OCI-LY1 (cell line): ENCODE measurements at regions not wholly inside any gene's neighbourhood (a gene's known extent, or its start where the extent isn't known, plus 50 kb on each side); places are given as distances from the start of the nearest gene placed in this dataset.
A peak's percentile ranks its signal among the peaks of the same experiment; 100 is the strongest.

ENCODE experiments used
- H2AFZ ChIP-seq: fragments of 200-600 bp; sonication (generic), shearing (Covaris generic); 2 replicates; pipeline ENCODE4 v1.6.0; 2014; ENCODE audit warnings: antibody characterized with exemption, mild to moderate bottlenecking, low read length
- H3F3A ChIP-seq: fragments of 200-600 bp; sonication (generic), shearing (Covaris generic); 2 replicates; pipeline ENCODE4 v1.6.0; 2014; ENCODE audit warnings: mild to moderate bottlenecking, antibody characterized with exemption, low read length, moderate library complexity; ENCODE audit not compliant: insufficient read depth
- H3K27ac ChIP-seq: fragments of 200-600 bp; sonication (generic); 2 replicates; pipeline ENCODE4 v1.5.1; 2014; ENCODE audit warnings: low read length, mixed run types, mild to moderate bottlenecking, low read depth; ENCODE audit not compliant: poor library complexity, severe bottlenecking
- H3K27me3 ChIP-seq: fragments of 200-600 bp; sonication (generic); 2 replicates; pipeline ENCODE4 v1.6.0; 2014; ENCODE audit warnings: antibody characterized with exemption, mild to moderate bottlenecking, low read length, moderate library complexity; ENCODE audit not compliant: insufficient read depth
- H3K36me3 ChIP-seq: fragments of 200-600 bp; sonication (generic); 2 replicates; pipeline ENCODE4 v1.6.1; 2014; ENCODE audit warnings: mild to moderate bottlenecking, antibody characterized with exemption, low read length, moderate library complexity, mixed read lengths; ENCODE audit not compliant: insufficient read depth
- H3K4me1 ChIP-seq: fragments of 200-600 bp; sonication (generic); 2 replicates; pipeline ENCODE4 v1.5.1; 2014; ENCODE audit warnings: mild to moderate bottlenecking, low read length, moderate library complexity; ENCODE audit not compliant: insufficient read depth, severe bottlenecking
- H3K4me2 ChIP-seq: fragments of 200-600 bp; sonication (generic), shearing (Covaris generic); 2 replicates; pipeline ENCODE4 v1.6.1; 2014; ENCODE audit warnings: low read length
- H3K4me3 ChIP-seq: fragments of 200-600 bp; sonication (generic); 2 replicates; pipeline ENCODE4 v1.5.1; 2014; ENCODE audit warnings: low read length, low read depth, mild to moderate bottlenecking, mixed read lengths; ENCODE audit not compliant: poor library complexity, severe bottlenecking
- H3K79me2 ChIP-seq: fragments of 200-600 bp; shearing (Covaris generic); 2 replicates; pipeline ENCODE4 v1.6.1; 2016; ENCODE audit warnings: mixed run types, low read length, mixed read lengths; ENCODE audit not compliant: insufficient read depth
- H3K9ac ChIP-seq: fragments of 200-600 bp; sonication (generic), shearing (Covaris generic); 2 replicates; pipeline ENCODE4 v1.6.1; 2014; ENCODE audit warnings: mild to moderate bottlenecking, low read length, mixed read lengths
- H3K9me2 ChIP-seq: fragments of 200-600 bp; sonication (generic), shearing (Covaris generic); 2 replicates; pipeline ENCODE4 v1.6.1; 2014; ENCODE audit warnings: low read depth, mild to moderate bottlenecking, low read length, mixed read lengths
- H3K9me3 ChIP-seq: fragments of 200-600 bp; shearing (Covaris generic); 2 replicates; pipeline ENCODE4 v1.6.1; 2014; ENCODE audit warnings: low read length, mixed read lengths
- H4K20me1 ChIP-seq: fragments of 200-600 bp; sonication (generic), shearing (Covaris generic); 2 replicates; pipeline ENCODE4 v1.6.0; 2016; ENCODE audit warnings: mild to moderate bottlenecking, low read length; ENCODE audit not compliant: insufficient read depth
- EZH2 ChIP-seq: fragments of 200-600 bp; sonication (generic), shearing (Covaris generic); IDR thresholded peaks from 2 replicates; pipeline ENCODE4 v1.8.0; 2017; ENCODE audit warnings: borderline replicate concordance, mixed run types, mild to moderate bottlenecking, antibody characterized with exemption, low read length, moderate library complexity, mixed read lengths
- TF ChIP-seq, protein P1 (sequence below): fragments of 200-600 bp; sonication (generic), shearing (Covaris generic); IDR thresholded peaks from 2 replicates; pipeline ENCODE4 v1.5.1; 2017; ENCODE audit warnings: mild to moderate bottlenecking, antibody characterized with exemption, low read length, moderate library complexity, mixed read lengths

DNA sequence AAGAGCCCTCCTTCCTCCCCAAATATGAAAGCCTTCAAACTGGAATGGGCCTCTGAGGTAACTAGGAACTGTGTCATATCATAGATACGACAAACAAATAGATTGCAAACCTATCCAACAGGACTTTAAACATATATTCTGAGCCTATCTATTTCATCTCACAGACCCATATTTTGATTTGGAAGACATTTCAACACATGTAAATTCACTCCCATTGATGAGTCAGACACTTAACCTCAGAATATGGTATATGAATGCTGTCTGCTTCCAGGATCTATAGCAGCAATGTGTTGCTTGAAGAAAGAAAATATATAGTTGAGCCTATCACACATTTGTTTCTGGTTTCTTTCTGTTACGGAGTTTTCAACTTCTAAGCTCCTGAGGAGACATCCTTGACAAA is 221.9 kb upstream of the SAMSN1 start:
- H3K27ac ChIP-seq = no peak overlapping the region
- no peak overlapping the region for H3K4me3 ChIP-seq
- no peaks in the 10 kb centered on the region for H3K27me3 ChIP-seq
- no peaks in the 10 kb centered on the region for H3K36me3 ChIP-seq
- H3K79me2 ChIP-seq = no peaks in the 10 kb centered on the region
- no peak for TF ChIP-seq EZH2
- TF ChIP-seq, protein P1, sequence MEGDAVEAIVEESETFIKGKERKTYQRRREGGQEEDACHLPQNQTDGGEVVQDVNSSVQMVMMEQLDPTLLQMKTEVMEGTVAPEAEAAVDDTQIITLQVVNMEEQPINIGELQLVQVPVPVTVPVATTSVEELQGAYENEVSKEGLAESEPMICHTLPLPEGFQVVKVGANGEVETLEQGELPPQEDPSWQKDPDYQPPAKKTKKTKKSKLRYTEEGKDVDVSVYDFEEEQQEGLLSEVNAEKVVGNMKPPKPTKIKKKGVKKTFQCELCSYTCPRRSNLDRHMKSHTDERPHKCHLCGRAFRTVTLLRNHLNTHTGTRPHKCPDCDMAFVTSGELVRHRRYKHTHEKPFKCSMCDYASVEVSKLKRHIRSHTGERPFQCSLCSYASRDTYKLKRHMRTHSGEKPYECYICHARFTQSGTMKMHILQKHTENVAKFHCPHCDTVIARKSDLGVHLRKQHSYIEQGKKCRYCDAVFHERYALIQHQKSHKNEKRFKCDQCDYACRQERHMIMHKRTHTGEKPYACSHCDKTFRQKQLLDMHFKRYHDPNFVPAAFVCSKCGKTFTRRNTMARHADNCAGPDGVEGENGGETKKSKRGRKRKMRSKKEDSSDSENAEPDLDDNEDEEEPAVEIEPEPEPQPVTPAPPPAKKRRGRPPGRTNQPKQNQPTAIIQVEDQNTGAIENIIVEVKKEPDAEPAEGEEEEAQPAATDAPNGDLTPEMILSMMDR = no peak
- no peaks in the 10 kb centered on the region for H3K9me3 ChIP-seq
- no peak overlapping the region for H3K9ac ChIP-seq
- H3K4me2 ChIP-seq = no peak overlapping the region
- H2AFZ ChIP-seq = peak overlapping the region; percentile 51; the same call in 1 of the 2 replicates
- H3F3A ChIP-seq = no peaks in the 10 kb centered on the region
- H4K20me1 ChIP-seq = no peaks in the 10 kb centered on the region
- H3K4me1 ChIP-seq = peaks cover 23% of the 10 kb centered on the region
- H3K9me2 ChIP-seq = no peaks in the 10 kb centered on the region

DNA sequence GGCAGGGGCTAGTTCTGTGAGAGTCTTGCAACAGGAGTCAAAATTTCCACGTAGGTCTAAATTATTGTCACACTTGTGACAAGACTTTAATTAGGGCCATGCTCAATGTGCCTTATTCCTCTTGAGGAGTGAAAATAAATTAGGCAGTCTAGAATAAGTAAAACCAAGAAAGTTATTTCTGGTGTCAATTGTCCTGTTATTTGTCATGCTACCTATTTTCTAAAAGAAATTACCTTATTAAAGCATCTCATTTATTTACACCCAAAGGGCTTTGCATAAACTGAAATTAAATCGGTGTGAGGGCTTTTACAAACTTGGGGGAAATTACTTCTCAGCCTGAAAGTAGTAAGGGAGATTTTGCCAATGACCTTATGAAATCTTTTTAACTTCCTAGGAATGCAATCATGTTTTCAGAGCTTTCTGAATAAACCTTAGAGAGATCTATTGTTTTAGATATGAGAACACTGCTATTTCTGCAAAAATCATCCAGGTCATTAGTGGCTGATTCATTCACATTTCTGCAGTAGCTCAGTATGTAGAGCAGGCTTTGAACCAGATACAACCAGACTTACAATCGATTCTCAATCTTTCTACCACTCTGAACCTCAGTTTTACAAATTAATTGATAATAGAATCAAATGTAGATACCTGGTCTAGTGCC is 221.2 kb upstream of the SAMSN1 start:
- Histone ChIP-seq H3K9me3 (no peaks in the 10 kb centered on the region), H3K4me3 (no peak overlapping the region)

DNA sequence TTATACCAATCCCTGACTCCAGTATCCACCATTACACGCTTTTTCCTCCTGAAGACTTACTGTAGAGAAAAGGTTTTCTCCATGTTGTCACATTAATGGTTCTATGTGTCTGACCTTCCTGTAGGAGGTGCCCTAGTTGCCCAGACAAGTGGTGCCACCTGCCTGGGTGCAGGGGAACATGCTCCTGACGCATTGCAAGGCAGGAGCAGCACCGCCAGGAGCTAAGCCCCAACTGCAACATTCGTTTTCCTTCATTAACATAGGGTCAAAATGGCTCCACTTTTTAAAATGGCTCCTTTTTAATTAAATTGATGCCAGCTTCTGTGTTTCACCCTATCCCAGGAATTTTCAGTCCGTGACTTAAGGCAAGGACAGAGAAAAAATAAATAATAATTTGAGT is 220.1 kb upstream of the SAMSN1 start:
- H3K9me2 ChIP-seq = no peaks in the 10 kb centered on the region
- peaks cover 37% of the 10 kb centered on the region for H3K4me1 ChIP-seq
- H3K79me2 ChIP-seq = no peaks in the 10 kb centered on the region
- TF ChIP-seq, protein P1 = peak; percentile 55; the same call in 1 of the 2 replicates
- no peak for TF ChIP-seq EZH2
- H2AFZ ChIP-seq = 0 out of 2 replicates have a peak overlapping the region, but pooled peaks have one; percentile 57
- H3K36me3 ChIP-seq = no peaks in the 10 kb centered on the region
- no peak overlapping the region for H3K4me2 ChIP-seq
- H3K27me3 ChIP-seq = no peaks in the 10 kb centered on the region
- H3K27ac ChIP-seq = no peak overlapping the region
- no peaks in the 10 kb centered on the region for H4K20me1 ChIP-seq
- no peaks in the 10 kb centered on the region for H3F3A ChIP-seq
- no peak overlapping the region for H3K4me3 ChIP-seq
- no peaks in the 10 kb centered on the region for H3K9me3 ChIP-seq
- H3K9ac ChIP-seq = no peak overlapping the region

More for the DNA sequence above, 221.2 kb upstream of the SAMSN1 start:
- Histone ChIP-seq H3K27ac (no peak overlapping the region), H3K4me2 (no peak overlapping the region), H3K36me3 (no peaks in the 10 kb centered on the region), H3K79me2 (no peaks in the 10 kb centered on the region), H4K20me1 (no peaks in the 10 kb centered on the region), H2AFZ (peak overlapping the region; percentile 51; the same call in 1 of the 2 replicates), H3K27me3 (no peaks in the 10 kb centered on the region), H3K4me1 (peaks cover 31% of the 10 kb centered on the region), H3F3A (no peaks in the 10 kb centered on the region), H3K9me2 (no peaks in the 10 kb centered on the region), H3K9ac (no peak overlapping the region)
- TF ChIP-seq, protein P1 = no peak
- TF ChIP-seq EZH2 = no peak
